HG02970 (cell line): ENCODE measurements at regions not wholly inside any gene's neighbourhood (a gene's known extent, or its start where the extent isn't known, plus 50 kb on each side); places are given as distances from the start of the nearest gene placed in this dataset.

Experiments used
- ATAC-seq: cut with Tn5 transposase; IDR thresholded peaks from one replicate; pipeline ENCODE4 v1.9.1; 2021; ENCODE audit warnings: mild to moderate bottlenecking, moderate library complexity, moderate number of reproducible peaks; ENCODE audit not compliant: unreplicated experiment, low FRiP score

GRCh38 chr5:56449071-56449640 is 216.0 kb upstream of the ANKRD55 start:
- ATAC-seq: no peak

DNA sequence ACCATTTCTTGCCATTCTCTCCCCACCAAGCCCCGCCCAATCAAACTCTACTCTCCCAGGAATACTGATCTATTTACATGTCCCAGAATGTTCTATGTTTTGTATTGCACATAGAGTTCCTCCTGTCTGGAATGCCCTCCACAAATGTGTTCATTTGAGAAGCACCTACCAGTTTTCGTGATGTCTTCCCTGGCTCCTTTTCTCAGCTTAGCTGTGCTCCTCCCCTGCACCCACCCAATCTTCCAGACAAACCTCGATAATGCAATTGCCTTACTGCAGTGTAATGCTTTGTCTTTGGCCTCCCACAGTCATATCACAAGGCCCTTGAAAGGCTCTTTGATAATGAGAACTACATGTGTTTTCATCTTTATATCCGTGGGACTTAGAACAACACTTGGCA is 214.5 kb upstream of the ANKRD55 start:
- ATAC-seq: no peak

DNA sequence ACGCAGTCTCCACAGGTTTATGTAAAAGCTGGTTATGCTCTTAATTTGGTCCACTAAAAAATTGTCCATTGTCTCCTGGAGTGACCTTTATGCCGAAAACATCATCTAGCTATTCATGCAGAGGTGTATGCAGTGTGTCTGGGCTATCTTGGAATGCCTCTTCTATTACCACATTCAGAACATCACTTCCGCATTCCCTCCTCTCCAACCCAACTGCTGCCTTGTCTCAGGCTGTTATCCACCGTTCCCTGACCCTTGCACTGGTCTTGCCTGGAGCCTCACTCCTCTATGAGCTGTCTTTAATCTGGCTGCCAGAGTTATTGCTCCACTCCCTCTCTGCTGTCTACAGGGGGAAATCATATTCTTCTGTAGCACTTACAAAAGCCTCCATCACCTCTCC is 214.1 kb upstream of the ANKRD55 start:
- no peak for ATAC-seq

- ATAC-seq: no peak
Measured at GRCh38 chr5:56446728-56447127, 213.6 kb upstream of the ANKRD55 start.

- ATAC-seq: no peak
Measured at GRCh38 chr5:56443826-56444225, 210.7 kb upstream of the ANKRD55 start.

DNA sequence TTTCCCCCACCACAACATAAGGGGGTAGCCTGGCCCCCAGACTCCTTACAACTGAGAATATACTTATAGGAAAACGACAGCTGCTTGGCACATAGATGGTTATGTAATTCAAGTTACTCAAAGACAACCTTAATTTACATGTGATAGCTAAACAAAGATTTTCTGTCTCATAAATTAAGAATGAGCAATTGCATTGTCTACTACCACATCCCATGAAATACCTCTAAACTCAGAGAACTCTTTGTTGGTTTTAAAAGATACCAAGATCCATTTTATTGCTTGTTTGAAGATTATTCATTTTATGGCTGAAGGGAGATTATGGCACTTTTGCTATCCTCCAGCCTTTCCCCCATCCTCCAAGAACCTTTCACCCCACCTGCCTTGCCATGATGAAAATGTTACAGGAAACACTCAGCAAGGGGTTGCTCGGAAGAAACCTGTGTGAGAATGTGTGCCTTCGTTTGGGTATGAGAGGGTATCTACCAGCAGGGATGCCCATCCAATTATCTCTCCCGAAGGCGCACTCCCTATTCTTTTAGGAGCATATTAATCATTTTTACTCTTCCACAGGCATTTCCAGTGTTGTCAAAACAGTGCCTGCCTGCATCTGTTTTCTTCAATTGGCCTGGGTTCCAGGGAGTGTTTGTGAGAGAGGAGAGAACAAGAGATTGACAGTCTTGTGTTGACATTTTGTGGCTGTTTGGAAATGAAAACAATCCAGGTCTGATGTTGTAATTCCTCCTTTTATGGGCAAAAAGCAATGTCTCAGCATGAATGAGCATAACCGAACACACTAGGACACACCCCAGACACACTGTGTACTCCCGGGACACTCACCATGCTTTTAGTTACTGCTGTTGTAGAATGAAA is 208.0 kb upstream of the ANKRD55 start:
- no peak for ATAC-seq

GRCh38 chr5:56434986-56435385 is 201.9 kb upstream of the ANKRD55 start:
- ATAC-seq: no peak

DNA sequence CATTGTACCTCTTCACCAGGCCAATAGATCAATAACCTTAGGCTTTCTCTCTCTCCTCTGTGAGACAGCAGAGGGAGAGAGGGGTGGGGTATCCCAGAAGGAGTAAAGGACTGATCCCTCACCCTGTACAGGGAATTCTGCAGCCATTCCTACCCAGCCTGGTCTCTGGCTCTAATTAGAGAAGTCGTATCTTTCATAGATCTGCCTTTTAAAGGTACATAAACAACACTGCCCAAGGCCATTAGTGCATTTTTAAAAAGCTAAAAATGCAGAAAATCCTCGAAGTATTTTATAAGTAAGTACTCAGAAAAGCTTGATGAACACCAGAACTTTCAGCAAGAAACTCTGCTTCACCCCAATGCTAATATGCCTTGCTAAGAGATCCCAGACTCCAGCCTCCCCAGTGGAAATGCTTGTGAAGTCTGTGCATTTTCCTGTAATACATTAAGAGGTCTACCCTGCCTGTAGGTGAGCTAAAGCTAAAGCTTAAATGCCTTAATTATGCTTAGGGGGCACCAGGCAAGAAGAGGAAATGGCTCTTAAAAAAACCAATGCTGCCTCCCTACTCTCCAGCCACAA is 200.0 kb upstream of the ANKRD55 start:
- ATAC-seq: no peak

GRCh38 chr5:56432321-56432720 is 199.2 kb upstream of the ANKRD55 start:
- ATAC-seq: no peak

GRCh38 chr5:56430422-56430821 is 197.3 kb upstream of the ANKRD55 start:
- ATAC-seq: no peak

DNA sequence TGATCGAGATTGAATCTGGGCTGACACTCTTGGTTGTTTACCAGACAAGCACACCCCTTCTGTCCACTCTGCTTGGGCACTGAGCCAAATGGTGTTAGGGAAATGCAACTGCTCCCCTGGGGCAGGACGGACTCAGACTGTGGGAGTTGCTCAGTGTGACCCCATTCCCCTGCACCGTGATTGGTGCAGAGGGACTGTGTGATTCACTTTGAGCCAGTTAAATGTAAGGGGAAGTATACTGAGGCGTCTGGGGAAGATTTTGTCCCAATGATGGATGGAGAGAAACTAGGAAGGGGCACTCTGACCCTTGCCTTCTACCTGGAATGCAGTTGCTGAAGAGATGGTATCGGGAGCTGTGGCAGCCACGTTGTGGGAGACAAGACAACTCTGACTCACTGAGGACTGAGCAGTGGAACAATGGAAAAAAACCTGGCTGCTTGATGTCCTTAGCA is 196.0 kb upstream of the ANKRD55 start:
- ATAC-seq: no peak

DNA sequence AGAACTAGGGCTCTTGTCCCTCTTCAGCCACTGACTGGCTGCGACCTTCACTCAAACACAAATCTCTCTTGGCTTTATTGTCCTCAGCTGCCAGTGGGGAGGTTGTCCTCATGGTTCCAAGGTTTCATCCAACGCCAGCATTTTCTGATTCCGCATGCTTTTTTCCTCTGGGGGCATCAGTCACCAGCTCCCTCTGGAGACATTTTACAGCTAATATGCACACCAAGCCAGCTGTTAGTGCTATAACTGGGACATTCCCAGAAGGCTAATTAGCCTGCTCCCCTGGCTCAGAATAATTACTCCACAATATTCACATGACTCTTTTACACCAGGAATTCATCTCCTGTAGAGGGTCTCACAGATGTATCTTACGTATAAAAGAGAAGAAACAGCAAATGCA is 193.6 kb upstream of the ANKRD55 start:
- ATAC-seq: no peak

GRCh38 chr5:56422076-56422762 is 189.1 kb upstream of the ANKRD55 start:
- no peak for ATAC-seq

GRCh38 chr5:56421246-56422075 is 188.3 kb upstream of the ANKRD55 start:
- ATAC-seq: no peak

GRCh38 chr5:56420323-56420722 is 187.2 kb upstream of the ANKRD55 start:
- no peak for ATAC-seq

GRCh38 chr5:56419667-56420066 is 186.5 kb upstream of the ANKRD55 start:
- ATAC-seq: no peak

- peak; percentile 59 for ATAC-seq
Measured at GRCh38 chr5:56415356-56415765, 182.2 kb upstream of the ANKRD55 start.

DNA sequence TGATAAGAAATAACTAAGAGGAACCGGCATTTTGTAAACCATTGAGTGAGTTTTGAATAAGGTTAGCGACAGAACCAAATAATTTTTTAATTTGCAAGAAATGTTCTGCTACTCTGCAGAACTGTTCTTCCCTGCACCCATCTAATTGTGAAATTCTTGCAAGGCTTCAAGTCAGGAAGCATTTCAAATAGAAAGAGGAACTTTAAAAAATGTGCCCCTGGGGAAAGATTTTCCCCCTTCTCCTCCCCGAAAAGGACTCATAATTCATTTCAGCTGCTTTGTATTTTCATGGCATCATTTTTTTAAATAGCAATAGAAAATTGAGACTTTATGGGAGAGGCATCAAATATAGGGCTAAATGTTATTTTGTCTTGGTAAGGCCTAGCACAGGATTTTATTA is 180.9 kb upstream of the ANKRD55 start:
- no peak for ATAC-seq

DNA sequence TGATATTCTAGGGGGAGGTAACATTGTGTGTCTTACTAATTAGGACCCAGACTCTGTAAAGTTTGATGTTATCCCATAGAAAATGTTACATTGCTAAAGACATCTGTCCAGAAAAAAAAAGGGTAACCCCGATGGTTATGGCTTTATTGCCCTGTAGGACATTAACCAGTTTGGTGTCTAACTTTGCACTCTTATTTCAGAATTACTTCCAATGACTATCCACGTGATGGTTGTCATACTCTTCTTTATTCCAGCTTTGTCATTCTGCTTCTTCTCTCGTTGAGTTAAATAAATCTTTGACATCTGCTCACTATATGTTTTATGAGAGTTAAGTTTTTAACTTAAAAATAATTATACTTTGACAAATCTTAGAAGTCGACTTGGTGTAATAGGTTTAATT is 180.4 kb upstream of the ANKRD55 start:
- no peak for ATAC-seq
